CD8-positive, alpha-beta memory T cell (primary cell): ENCODE measurements at regions not wholly inside any gene's neighbourhood (a gene's known extent, or its start where the extent isn't known, plus 50 kb on each side); places are given as distances from the start of the nearest gene placed in this dataset.

Experiments used
- CTCF ChIA-PET: fragments of 350-600 bp; sonication (Branson Sonifier 250); formaldehyde crosslinking; loops from one replicate; lab custom pipeline; 2021; ENCODE audit warnings: antibody characterized with exemption; lab: Charles Lee
- POLR2A ChIA-PET: fragments of 350-600 bp; sonication (Branson Sonifier 250); formaldehyde crosslinking; loops from one replicate; lab custom pipeline; 2021; ENCODE audit warnings: antibody characterized with exemption; lab: Charles Lee
- DNase-seq, 5 donors: peaks; one replicate each; pipeline versions ENCODE4 v3.0.0 to v3.0.0-alpha.2; 2020 to 2022; ENCODE audit warnings: mixed read lengths in 1 of 5
- H3K27ac ChIP-seq: one replicate; pipeline ENCODE4 v1.7.0; 2013; ENCODE audit warnings: low read depth, mild to moderate bottlenecking, low read length, moderate library complexity
- H3K27me3 ChIP-seq: 2 replicates; pipeline ENCODE4 v1.7.0; 2013; ENCODE audit warnings: low read length, mild to moderate bottlenecking; ENCODE audit not compliant: insufficient read depth, poor library complexity, severe bottlenecking
- H3K36me3 ChIP-seq: 2 replicates; pipeline ENCODE4 v1.7.0; 2013; ENCODE audit warnings: mild to moderate bottlenecking, low read length, moderate library complexity; ENCODE audit not compliant: insufficient read depth
- H3K4me1 ChIP-seq: 2 replicates; pipeline ENCODE4 v1.7.0; 2013; ENCODE audit warnings: mild to moderate bottlenecking, low read length, moderate library complexity; ENCODE audit not compliant: insufficient read depth
- H3K4me3 ChIP-seq: 2 replicates; pipeline ENCODE4 v1.7.0; 2013; ENCODE audit warnings: mild to moderate bottlenecking, low read length
- H3K9me3 ChIP-seq: 2 replicates; pipeline ENCODE4 v1.7.0; 2013; ENCODE audit warnings: mild to moderate bottlenecking, low read length
- H3K27ac Mint-ChIP-seq, 8 donors: one replicate each; pipeline ENCODE4 v1.8.0; 2020 to 2021; ENCODE audit warnings: mixed read lengths in 8 of 8, mild to moderate bottlenecking in 6 of 8, inconsistent platforms in 3 of 8, moderate library complexity in 3 of 8
- H3K27me3 Mint-ChIP-seq, 2 donors: one replicate each; pipeline ENCODE4 v1.8.0; 2020 to 2021; ENCODE audit warnings: mixed read lengths in 2 of 2, mild to moderate bottlenecking in 1 of 2, moderate library complexity in 1 of 2
- H3K36me3 Mint-ChIP-seq, 3 donors: one replicate each; pipeline ENCODE4 v1.8.0; 2020 to 2021; ENCODE audit warnings: mixed read lengths in 3 of 3, inconsistent platforms in 1 of 3, mild to moderate bottlenecking in 1 of 3
- H3K4me1 Mint-ChIP-seq, 3 donors: one replicate each; pipeline ENCODE4 v1.8.0; 2020 to 2021; ENCODE audit warnings: mixed read lengths in 3 of 3, inconsistent platforms in 1 of 3, mild to moderate bottlenecking in 1 of 3
- H3K4me3 Mint-ChIP-seq, 7 donors: one replicate each; pipeline ENCODE4 v1.8.0; 2020 to 2021; ENCODE audit warnings: mixed read lengths in 7 of 7, mild to moderate bottlenecking in 6 of 7, moderate library complexity in 4 of 7, inconsistent platforms in 2 of 7
- H3K9me3 Mint-ChIP-seq, 5 donors: one replicate each; pipeline ENCODE4 v1.8.0; 2020 to 2022; ENCODE audit warnings: mixed read lengths in 5 of 5, mild to moderate bottlenecking in 3 of 5, moderate library complexity in 2 of 5, inconsistent platforms in 1 of 5

DNA sequence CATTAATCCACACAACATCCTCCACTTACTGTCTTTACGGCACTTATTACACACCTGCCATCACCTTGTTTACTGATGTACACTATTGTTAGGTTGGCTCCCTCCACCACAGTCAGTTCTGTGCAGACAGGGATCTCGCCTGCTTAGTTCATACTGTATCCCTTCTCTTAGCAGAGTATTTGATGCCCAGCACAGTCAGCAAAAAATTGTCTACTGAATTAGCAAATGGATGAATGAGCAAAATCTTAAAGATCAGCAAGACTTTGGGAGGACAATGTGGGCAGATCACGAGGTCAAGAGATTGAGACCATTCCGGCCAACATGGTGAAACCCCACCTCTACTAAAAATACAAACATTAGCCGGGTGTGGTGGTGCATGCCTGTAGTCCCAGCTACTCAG is 109.8 kb upstream of the ATXN1 start:
- Mint-ChIP-seq H3K4me1 (no peaks in the 10 kb centered on the region), H3K4me3 (no peak overlapping the region), H3K9me3 (no peaks in the 10 kb centered on the region), H3K36me3 (no peaks in the 10 kb centered on the region), H3K27ac (peak overlapping the region in 1 of 8 donors; percentile 8), H3K27me3 (peaks cover 8 to 17% of the 10 kb centered on the region in 2 donors)
- Histone ChIP-seq H3K27me3 (no peaks in the 10 kb centered on the region), H3K4me3 (no peak overlapping the region), H3K36me3 (no peaks in the 10 kb centered on the region), H3K27ac (no peak overlapping the region), H3K9me3 (no peaks in the 10 kb centered on the region), H3K4me1 (no peaks in the 10 kb centered on the region)
- POLR2A ChIA-PET, result no interaction called here
- CTCF ChIA-PET, result no interaction called here
- DNase-seq, result no peak

GRCh38 chr6:16868968-16869367 is 107.7 kb upstream of the ATXN1 start:
- Mint-ChIP-seq H3K36me3 (no peaks in the 10 kb centered on the region), H3K4me1 (no peaks in the 10 kb centered on the region), H3K4me3 (no peak overlapping the region), H3K27ac (no peak overlapping the region), H3K9me3 (no peaks in the 10 kb centered on the region), H3K27me3 (peaks cover 6 to 7% of the 10 kb centered on the region in 2 donors)
- no peaks in the 10 kb centered on the region for H3K27me3 ChIP-seq
- H3K4me3 ChIP-seq, result no peak overlapping the region
- CTCF ChIA-PET, result interaction anchor here (1.5 kb wide), 1 partner anchor 19 kb away, joined by 4 read pairs; no protein-coding TSS in a partner anchor
- no peaks in the 10 kb centered on the region for H3K4me1 ChIP-seq
- no peak for DNase-seq
- H3K27ac ChIP-seq, result no peak overlapping the region
- POLR2A ChIA-PET, result no interaction called here
- no peaks in the 10 kb centered on the region for H3K36me3 ChIP-seq
- no peaks in the 10 kb centered on the region for H3K9me3 ChIP-seq

GRCh38 chr6:16857969-16858592 is 96.8 kb upstream of the ATXN1 start:
- peaks cover 0 to 3% (median 0%) of the 10 kb centered on the region in 5 donors for H3K9me3 Mint-ChIP-seq

GRCh38 chr6:16855460-16855859 is 94.2 kb upstream of the ATXN1 start:
- Mint-ChIP-seq H3K27ac (no peak overlapping the region), H3K36me3 (no peaks in the 10 kb centered on the region), H3K4me1 (peaks cover 0 to 6% (median 0%) of the 10 kb centered on the region in 3 donors), H3K27me3 (peaks cover 4 to 15% of the 10 kb centered on the region in 2 donors), H3K4me3 (no peak overlapping the region), H3K9me3 (peaks cover 0 to 3% (median 0%) of the 10 kb centered on the region in 5 donors)
- H3K27ac ChIP-seq, result no peak overlapping the region
- no peaks in the 10 kb centered on the region for H3K27me3 ChIP-seq
- H3K4me3 ChIP-seq, result no peak overlapping the region
- H3K36me3 ChIP-seq, result no peaks in the 10 kb centered on the region
- DNase-seq, result no peak
- no peaks in the 10 kb centered on the region for H3K4me1 ChIP-seq
- ChIA-PET CTCF (no interaction called here), POLR2A (no interaction called here)
- no peaks in the 10 kb centered on the region for H3K9me3 ChIP-seq

More at GRCh38 chr6:16857969-16858592, 96.8 kb upstream of the ATXN1 start:
- Mint-ChIP-seq H3K36me3 (no peaks in the 10 kb centered on the region), H3K27ac (no peak overlapping the region), H3K27me3 (peaks cover 4 to 5% of the 10 kb centered on the region in 2 donors), H3K4me1 (peaks cover 0 to 6% (median 0%) of the 10 kb centered on the region in 3 donors), H3K4me3 (no peak overlapping the region)
- H3K4me1 ChIP-seq, result no peaks in the 10 kb centered on the region
- H3K27ac ChIP-seq, result no peak overlapping the region
- H3K36me3 ChIP-seq, result no peaks in the 10 kb centered on the region
- CTCF ChIA-PET, result no interaction called here
- no peaks in the 10 kb centered on the region for H3K27me3 ChIP-seq
- no peaks in the 10 kb centered on the region for H3K9me3 ChIP-seq
- no peak overlapping the region for H3K4me3 ChIP-seq
- POLR2A ChIA-PET, result no interaction called here
- no peak for DNase-seq

DNA sequence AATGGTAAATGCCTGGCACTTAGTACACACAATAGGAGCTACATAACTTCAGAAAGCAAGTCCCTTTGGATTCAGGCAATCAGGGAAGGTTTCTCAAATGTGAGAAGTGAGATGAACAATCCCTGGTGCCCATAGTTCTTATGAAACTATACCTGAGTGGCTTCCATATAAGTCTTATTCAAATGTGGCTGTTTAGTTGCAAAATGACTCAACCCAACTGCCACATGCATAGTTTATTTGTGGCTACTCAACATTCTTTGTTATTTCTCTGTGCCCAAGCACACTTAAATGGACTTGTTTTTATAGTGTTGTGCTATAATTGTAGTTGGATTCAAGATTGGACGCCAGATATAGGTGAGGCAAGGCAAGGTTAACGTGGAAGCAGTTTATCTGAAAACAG is 93.7 kb upstream of the ATXN1 start:
- Histone ChIP-seq H3K9me3 (no peaks in the 10 kb centered on the region), H3K36me3 (no peaks in the 10 kb centered on the region), H3K27ac (no peak overlapping the region), H3K27me3 (no peaks in the 10 kb centered on the region), H3K4me3 (no peak overlapping the region), H3K4me1 (no peaks in the 10 kb centered on the region)
- Mint-ChIP-seq H3K9me3 (peaks cover 0 to 3% (median 0%) of the 10 kb centered on the region in 5 donors), H3K36me3 (no peaks in the 10 kb centered on the region), H3K4me1 (peaks cover 0 to 6% (median 0%) of the 10 kb centered on the region in 3 donors), H3K27ac (no peak overlapping the region), H3K27me3 (peaks cover 4 to 15% of the 10 kb centered on the region in 2 donors), H3K4me3 (no peak overlapping the region)
- no peak for DNase-seq
- ChIA-PET CTCF (no interaction called here), POLR2A (no interaction called here)

GRCh38 chr6:16852671-16853070 is 91.4 kb upstream of the ATXN1 start:
- peaks cover 4 to 24% of the 10 kb centered on the region in 2 donors for H3K27me3 Mint-ChIP-seq
- H3K9me3 ChIP-seq, result no peaks in the 10 kb centered on the region
- no peaks in the 10 kb centered on the region for H3K36me3 Mint-ChIP-seq
- DNase-seq, result no peak
- CTCF ChIA-PET, result no interaction called here
- no peak overlapping the region for H3K4me3 Mint-ChIP-seq
- H3K4me1 ChIP-seq, result no peaks in the 10 kb centered on the region
- no peak overlapping the region for H3K4me3 ChIP-seq
- no peaks in the 10 kb centered on the region for H3K36me3 ChIP-seq
- peaks cover 7 to 14% (median 9%) of the 10 kb centered on the region in 3 donors for H3K4me1 Mint-ChIP-seq
- no peak overlapping the region for H3K27ac ChIP-seq
- H3K9me3 Mint-ChIP-seq, result no peaks in the 10 kb centered on the region
- POLR2A ChIA-PET, result no interaction called here
- no peak overlapping the region for H3K27ac Mint-ChIP-seq
- no peaks in the 10 kb centered on the region for H3K27me3 ChIP-seq

DNA sequence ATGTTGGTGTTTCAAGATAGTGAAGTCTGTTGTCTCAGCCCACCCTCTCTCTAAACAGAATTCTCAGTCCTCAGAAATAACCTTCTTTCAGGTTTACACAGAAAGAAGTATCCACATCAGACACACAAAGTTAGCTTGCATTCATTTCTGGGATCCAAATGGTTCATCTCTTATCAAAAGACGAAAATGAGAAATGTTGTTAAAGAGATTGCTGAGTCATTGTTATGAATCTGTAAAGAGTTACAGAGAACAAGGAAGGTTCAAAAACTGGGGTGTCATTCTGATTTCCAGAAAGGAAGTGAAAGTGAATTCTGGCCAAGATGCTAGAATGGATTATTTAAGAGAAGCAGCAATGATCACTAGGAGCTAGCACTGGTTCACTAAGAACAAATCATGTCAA is 90.5 kb upstream of the ATXN1 start:
- Mint-ChIP-seq H3K27ac (no peak overlapping the region), H3K36me3 (no peaks in the 10 kb centered on the region), H3K4me3 (no peak overlapping the region), H3K9me3 (no peaks in the 10 kb centered on the region), H3K27me3 (peaks cover 4 to 24% of the 10 kb centered on the region in 2 donors), H3K4me1 (peaks cover 7 to 13% (median 9%) of the 10 kb centered on the region in 3 donors)
- Histone ChIP-seq H3K4me3 (no peak overlapping the region), H3K27ac (no peak overlapping the region), H3K27me3 (no peaks in the 10 kb centered on the region), H3K4me1 (no peaks in the 10 kb centered on the region), H3K9me3 (no peaks in the 10 kb centered on the region), H3K36me3 (no peaks in the 10 kb centered on the region)
- CTCF ChIA-PET, result interaction anchor here (1.8 kb wide), 1 partner anchor 15 kb away, joined by 5 read pairs; no protein-coding TSS in a partner anchor
- DNase-seq, result no peak
- POLR2A ChIA-PET, result no interaction called here

GRCh38 chr6:16851044-16851540 is 89.8 kb upstream of the ATXN1 start:
- CTCF ChIA-PET, result interaction anchor here (1.8 kb wide), 1 partner anchor 15 kb away, joined by 5 read pairs; no protein-coding TSS in a partner anchor
- H3K36me3 ChIP-seq, result no peaks in the 10 kb centered on the region
- Mint-ChIP-seq H3K9me3 (no peaks in the 10 kb centered on the region), H3K27ac (no peak overlapping the region), H3K36me3 (no peaks in the 10 kb centered on the region), H3K4me3 (no peak overlapping the region), H3K27me3 (peaks cover 4 to 24% of the 10 kb centered on the region in 2 donors), H3K4me1 (peaks cover 7 to 13% (median 9%) of the 10 kb centered on the region in 3 donors)
- no peak overlapping the region for H3K27ac ChIP-seq
- no peak for DNase-seq
- H3K4me3 ChIP-seq, result no peak overlapping the region
- no peaks in the 10 kb centered on the region for H3K4me1 ChIP-seq
- POLR2A ChIA-PET, result no interaction called here
- H3K27me3 ChIP-seq, result no peaks in the 10 kb centered on the region
- no peaks in the 10 kb centered on the region for H3K9me3 ChIP-seq
